ENCODE measurements at regions not wholly inside any gene's neighbourhood (a gene's known extent, or its start where the extent isn't known, plus 50 kb on each side); places are given as distances from the start of the nearest gene placed in this dataset.

DNA sequence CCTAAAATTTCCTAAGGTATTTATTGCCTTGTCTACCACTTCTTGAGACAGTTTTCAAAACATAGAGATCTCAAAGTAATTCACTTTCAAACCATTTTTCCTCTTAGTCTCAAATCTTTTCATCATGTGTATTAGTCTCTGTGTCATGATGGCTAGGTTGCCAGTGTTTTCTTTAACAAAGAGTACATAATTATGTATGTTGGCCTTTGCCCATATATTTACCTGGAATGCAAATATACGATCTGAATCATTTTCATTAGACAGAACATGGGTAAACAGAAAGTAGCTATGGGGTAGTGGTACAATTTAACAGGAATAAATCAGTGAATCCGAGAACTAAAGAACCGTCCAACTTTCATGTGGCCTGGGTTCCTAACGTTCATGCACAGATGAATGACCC, 852.1 kb upstream of the MBL2 start:
- TF ChIP-seq, protein P1, sequence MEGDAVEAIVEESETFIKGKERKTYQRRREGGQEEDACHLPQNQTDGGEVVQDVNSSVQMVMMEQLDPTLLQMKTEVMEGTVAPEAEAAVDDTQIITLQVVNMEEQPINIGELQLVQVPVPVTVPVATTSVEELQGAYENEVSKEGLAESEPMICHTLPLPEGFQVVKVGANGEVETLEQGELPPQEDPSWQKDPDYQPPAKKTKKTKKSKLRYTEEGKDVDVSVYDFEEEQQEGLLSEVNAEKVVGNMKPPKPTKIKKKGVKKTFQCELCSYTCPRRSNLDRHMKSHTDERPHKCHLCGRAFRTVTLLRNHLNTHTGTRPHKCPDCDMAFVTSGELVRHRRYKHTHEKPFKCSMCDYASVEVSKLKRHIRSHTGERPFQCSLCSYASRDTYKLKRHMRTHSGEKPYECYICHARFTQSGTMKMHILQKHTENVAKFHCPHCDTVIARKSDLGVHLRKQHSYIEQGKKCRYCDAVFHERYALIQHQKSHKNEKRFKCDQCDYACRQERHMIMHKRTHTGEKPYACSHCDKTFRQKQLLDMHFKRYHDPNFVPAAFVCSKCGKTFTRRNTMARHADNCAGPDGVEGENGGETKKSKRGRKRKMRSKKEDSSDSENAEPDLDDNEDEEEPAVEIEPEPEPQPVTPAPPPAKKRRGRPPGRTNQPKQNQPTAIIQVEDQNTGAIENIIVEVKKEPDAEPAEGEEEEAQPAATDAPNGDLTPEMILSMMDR (IDR thresholded peaks at IDR 0.05) = no peak
- TF ChIP-seq POLR2A (IDR thresholded peaks at IDR 0.05) = no peak
- TF ChIP-seq EP300 (IDR thresholded peaks at IDR 0.05) = no peak
- no peak for TF ChIP-seq POLR2AphosphoS5 (IDR thresholded peaks at IDR 0.05)

Data from gastroesophageal sphincter (tissue), 3 donors.